Fibroblast of pulmonary artery (primary cell): ENCODE measurements at regions not wholly inside any gene's neighbourhood (a gene's known extent, or its start where the extent isn't known, plus 50 kb on each side); places are given as distances from the start of the nearest gene placed in this dataset.

Experiments used
- DNase-seq: peaks from one replicate; pipeline ENCODE4 v3.0.0-alpha.2; 2010; ENCODE audit warnings: low read depth
- H3K4me3 ChIP-seq: replicated peaks from 2 replicates; pipeline ENCODE4 v1.5.1; 2011; ENCODE audit warnings: low read depth, mild to moderate bottlenecking, control low read depth, low read length, moderate library complexity
- TF ChIP-seq, protein P1 (sequence below): IDR thresholded peaks from 2 replicates; pipeline ENCODE4 v1.5.1; 2011; ENCODE audit warnings: mild to moderate bottlenecking, control low read depth, low read length, inconsistent platforms; ENCODE audit errors: missing control alignments

DNA sequence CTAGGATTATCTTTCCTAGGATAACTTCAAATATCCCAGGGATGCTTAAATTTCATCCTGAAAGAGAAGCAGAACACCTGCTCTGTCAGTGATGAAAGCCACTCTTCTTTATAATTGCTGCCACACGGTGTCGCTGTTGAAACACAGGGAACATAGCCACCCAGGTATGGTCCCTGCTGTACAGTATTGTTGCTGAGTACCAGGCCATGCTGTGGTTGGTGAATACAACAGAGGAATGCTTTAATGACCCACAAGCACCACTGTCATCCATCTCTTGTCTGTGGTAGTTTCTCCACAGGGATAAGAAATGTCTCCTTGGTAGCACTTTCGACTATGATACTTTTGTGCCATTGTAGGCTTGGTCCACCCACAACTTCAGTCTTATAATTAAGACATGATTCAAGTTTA lies 70.6 kb upstream of the STARD3NL start:
- TF ChIP-seq, protein P1, sequence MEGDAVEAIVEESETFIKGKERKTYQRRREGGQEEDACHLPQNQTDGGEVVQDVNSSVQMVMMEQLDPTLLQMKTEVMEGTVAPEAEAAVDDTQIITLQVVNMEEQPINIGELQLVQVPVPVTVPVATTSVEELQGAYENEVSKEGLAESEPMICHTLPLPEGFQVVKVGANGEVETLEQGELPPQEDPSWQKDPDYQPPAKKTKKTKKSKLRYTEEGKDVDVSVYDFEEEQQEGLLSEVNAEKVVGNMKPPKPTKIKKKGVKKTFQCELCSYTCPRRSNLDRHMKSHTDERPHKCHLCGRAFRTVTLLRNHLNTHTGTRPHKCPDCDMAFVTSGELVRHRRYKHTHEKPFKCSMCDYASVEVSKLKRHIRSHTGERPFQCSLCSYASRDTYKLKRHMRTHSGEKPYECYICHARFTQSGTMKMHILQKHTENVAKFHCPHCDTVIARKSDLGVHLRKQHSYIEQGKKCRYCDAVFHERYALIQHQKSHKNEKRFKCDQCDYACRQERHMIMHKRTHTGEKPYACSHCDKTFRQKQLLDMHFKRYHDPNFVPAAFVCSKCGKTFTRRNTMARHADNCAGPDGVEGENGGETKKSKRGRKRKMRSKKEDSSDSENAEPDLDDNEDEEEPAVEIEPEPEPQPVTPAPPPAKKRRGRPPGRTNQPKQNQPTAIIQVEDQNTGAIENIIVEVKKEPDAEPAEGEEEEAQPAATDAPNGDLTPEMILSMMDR = peak; percentile 81
- DNase-seq = peak; percentile 63
- no peak overlapping the region for H3K4me3 ChIP-seq

DNA sequence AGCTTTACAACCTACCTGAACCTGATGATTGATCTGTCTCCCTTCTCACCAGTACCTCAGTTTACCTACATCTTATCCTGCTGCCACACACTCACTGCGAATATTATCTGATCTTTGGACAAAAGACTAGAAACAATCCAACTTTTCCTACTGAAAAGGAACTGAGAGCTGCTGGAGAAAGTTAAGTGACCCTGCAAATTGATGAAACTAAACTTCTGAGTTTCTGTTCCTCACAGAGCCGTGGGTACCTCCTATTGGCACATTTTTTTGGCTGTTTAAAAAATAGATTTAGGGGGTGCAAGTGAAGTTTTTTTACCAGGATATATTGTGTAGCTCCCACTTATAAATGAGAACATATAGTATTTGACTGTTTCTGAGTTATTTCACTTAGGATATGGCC lies 66.0 kb upstream of the STARD3NL start:
- H3K4me3 ChIP-seq = no peak overlapping the region
- no peak for DNase-seq
- TF ChIP-seq, protein P1 = no peak

DNA sequence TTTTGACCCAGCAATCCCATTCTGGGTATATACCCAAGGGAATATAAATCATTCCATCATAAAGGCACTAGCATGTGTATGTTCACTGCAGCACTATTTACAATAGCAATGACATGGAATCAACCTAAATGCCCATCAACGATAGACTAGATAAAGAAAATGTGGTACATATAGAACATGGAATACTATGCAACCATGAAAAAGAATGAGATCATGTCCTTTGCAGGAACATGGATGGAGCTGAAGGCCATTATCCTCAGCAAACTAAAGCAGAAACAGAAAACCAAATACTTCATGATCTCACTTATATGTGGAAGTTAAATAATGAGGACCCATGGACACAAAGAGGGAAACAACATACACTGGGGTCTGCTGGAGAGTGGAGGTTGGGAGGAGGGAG lies 58.0 kb upstream of the STARD3NL start:
- no peak for DNase-seq
- H3K4me3 ChIP-seq = no peak overlapping the region
- TF ChIP-seq, protein P1 = no peak

DNA sequence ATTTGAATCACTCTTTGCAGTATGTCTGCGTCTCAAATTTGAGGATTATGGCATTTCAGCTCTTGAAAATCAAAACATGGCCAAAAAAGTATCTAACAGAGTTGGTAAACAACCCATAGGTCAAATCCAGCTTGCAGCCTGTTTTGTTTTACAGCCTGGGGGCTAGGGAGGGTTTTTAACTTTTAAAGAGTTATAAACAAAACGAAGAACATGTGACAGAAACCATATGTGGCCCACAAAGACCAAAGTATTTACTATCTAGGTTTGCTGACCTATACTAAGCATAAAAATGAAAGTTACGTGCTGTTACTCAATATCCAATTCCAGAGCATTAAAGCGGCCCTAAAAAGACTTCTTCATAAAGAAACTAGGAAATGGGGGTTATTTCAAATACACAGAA lies 55.5 kb upstream of the STARD3NL start:
- no peak for DNase-seq
- TF ChIP-seq, protein P1 = no peak
- H3K4me3 ChIP-seq = no peak overlapping the region

DNA sequence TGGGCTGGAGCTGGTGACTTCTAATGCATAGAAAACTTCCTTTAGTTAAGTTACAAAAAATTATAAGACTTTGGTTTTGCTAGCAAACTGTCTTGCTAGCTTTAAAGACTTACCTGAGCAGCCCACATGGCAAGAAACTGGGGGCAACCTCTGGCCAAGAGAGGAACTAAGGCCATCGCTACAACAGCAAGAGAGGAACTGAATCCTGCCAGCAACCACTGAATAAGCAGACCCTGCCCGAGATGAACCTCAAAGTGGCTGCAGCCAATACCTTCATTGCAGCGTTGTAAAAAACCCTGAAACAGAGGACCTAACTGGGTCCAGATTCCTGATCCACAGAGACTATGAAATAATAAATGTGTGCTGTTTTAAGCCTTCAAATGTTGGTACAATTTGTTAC lies 54.6 kb upstream of the STARD3NL start:
- TF ChIP-seq, protein P1 = no peak
- DNase-seq = no peak
- no peak overlapping the region for H3K4me3 ChIP-seq

DNA sequence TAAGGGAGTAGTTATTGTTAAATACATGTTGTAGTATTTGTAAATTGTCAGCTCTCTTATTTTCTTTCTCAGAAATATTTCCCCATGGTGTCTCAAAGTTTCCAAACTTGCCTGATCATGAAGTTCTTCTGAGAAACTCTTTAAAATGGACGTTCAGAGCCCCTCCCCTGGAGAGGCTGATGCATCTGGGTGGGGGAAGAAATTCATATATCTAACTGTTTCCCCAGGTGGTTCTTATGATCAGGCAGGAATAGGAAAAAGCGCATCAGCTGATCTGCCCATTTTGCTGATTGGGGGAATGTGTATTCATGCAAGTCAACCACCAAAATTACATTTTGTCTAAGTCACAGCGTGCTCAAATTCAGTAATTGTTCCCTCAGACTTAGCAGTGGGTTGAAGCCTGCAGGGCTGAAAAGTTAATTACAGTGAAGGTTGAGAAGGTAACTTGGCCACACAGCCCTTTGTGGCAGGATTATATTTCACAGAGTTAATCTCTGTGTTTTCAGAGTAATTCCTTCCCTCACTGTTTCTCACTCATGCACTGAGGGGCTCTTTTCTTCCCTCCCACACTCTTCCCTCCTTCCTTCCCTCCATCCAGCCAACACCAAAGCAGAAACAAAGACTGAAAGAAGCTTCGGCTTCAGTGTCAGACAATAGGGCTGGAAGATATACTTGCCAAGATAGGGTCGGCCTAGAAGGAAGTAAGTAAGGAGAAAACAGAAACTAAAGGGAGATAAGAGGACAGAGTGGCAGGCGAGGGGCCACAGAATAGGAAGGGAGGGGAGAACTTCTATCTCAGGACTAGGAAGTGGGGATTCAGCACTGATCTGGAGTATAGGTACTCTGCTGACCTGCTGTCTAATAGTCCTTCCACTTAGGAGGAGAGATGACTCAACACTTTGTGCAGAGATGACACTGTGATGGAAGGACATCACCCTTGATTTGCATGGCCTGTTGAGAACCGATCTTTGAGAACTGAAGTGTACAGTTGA lies 50.5 kb upstream of the STARD3NL start:
- H3K4me3 ChIP-seq = no peak overlapping the region
- TF ChIP-seq, protein P1 = no peak
- no peak for DNase-seq
